SW 1271 (cell line): ENCODE measurements at regions not wholly inside any gene's neighbourhood (a gene's known extent, or its start where the extent isn't known, plus 50 kb on each side); places are given as distances from the start of the nearest gene placed in this dataset.

Experiments
- DNase-seq, 2 experiments: peaks; one replicate each; lab custom pipeline; 2025; lab: John Stamatoyannopoulos, UW

GRCh38 chr4:46684041-46684440 lies 225.0 kb downstream of the COX7B2 start:
- no peak for DNase-seq

GRCh38 chr4:46676364-46676763 lies 232.7 kb downstream of the COX7B2 start:
- DNase-seq = no peak

- no peak for DNase-seq
Measured at GRCh38 chr4:46674326-46674725, 234.7 kb downstream of the COX7B2 start.

GRCh38 chr4:46667790-46668189 lies 241.3 kb downstream of the COX7B2 start:
- DNase-seq = no peak

- DNase-seq = no peak
Measured at GRCh38 chr4:46656071-46656470, 253.0 kb downstream of the COX7B2 start.

GRCh38 chr4:46653842-46654241 lies 255.2 kb downstream of the COX7B2 start:
- DNase-seq = no peak

- DNase-seq = no peak
Measured at GRCh38 chr4:46649390-46649789, 259.5 kb upstream of the GABRA2 start.

DNA sequence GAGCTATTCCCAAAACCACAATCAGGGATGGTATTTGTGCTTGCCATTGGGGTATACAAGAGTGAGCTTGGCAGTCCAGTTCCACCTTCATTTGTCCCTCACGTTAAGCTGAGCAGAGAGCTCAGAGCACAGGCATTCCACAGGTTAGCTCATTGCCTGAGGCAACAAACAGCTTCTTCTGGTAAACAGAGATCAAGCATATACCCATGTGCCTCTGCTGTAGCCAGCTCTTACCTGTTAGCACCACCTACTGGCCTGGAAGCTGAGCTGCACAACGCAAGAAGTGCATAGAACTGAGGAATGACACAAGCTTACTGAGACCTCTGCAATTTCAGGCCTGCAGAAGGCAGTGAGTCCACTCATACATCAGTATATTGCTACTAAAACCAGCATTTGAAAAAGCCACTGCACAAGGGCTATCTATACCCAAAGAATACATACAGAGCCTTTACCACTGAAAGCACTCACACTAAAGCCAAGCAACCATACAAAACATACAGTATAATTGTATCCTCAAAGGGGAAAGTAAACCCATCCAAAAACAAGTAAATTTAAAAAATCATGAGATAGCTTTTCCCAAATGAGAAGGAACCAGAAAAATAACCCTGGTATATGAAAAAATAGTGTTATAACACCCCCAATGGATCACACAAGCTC lies 258.3 kb upstream of the GABRA2 start:
- peak in 1 of 2 experiments; percentile 21 for DNase-seq

GRCh38 chr4:46645126-46645525 lies 255.2 kb upstream of the GABRA2 start:
- DNase-seq = no peak
